Umbilical cord (tissue), 1 donor: ENCODE measurements at regions not wholly inside any gene's neighbourhood (a gene's known extent, or its start where the extent isn't known, plus 50 kb on each side); places are given as distances from the start of the nearest gene placed in this dataset.
A peak's percentile ranks its signal among the peaks of the same experiment; 100 is the strongest.

Experiments
- DNase-seq: peaks from one replicate; pipeline ENCODE4 v3.0.0-alpha.2; 2015; ENCODE audit warnings: low spot score

DNA sequence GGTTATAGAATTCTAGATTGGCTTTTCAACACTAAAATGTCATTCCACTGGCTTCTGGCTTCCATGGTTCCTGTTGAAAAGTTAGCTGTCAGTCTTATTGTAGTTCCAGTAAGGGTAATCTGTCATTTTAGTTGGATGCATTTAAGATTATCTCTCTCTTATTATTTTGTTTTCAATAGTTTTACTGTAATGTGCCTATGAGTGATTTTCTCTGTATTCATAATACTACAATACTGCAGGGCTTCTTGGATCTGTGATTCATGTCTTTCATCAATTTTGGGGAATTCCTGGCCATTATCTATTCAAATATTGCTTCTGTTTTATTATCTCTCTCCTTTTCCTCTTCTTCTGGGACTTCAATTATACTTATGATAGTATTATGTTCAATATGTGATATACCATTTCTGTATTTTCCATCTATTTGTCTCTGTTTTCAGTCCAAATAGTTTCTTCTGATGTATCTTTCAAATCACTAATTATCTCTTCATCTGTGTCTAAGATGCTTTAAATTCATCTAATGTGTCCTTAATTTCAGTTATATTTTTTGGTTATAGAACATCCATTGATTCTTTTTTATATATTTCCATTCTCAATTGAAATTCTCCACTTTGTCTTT lies 101.5 kb downstream of the KCTD15 start:
- no peak for DNase-seq

DNA sequence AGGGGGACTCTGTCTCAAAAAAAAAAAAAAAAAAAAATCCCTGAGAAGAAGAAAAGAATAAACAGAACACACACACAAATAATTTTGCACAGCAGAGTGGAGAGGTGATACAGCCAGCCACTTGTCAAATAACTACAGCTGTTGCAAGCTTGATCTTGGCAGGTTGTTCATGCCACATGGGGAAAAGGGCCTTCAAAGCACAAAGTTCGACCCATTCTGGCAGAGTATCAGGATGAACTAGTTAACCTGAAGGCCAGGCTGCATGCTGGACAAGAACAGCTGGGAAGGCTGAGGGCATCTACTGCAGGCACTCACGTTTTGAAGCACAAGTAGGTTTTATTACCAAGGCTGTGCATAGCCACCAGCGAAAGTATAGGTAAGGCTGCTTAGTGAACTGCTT lies 104.1 kb downstream of the KCTD15 start:
- no peak for DNase-seq

DNA sequence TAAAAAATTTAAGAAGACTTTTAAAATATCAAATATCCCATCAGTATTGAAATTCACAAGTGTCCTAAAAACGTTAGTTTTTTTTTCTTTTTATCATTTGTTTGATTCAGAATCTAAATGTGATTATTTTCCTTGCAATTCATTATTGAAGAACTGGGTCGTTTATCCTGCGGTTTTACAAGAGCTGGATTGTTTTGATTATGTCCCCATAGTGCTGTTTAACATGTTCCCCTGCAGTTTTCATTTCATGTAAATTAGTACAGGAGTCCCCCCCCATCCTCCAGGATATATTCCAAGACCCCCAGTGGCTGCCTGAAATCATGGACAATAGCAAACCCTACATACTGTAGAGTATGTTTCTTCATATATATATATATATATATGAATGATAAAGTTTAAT lies 105.7 kb downstream of the KCTD15 start:
- no peak for DNase-seq

DNA sequence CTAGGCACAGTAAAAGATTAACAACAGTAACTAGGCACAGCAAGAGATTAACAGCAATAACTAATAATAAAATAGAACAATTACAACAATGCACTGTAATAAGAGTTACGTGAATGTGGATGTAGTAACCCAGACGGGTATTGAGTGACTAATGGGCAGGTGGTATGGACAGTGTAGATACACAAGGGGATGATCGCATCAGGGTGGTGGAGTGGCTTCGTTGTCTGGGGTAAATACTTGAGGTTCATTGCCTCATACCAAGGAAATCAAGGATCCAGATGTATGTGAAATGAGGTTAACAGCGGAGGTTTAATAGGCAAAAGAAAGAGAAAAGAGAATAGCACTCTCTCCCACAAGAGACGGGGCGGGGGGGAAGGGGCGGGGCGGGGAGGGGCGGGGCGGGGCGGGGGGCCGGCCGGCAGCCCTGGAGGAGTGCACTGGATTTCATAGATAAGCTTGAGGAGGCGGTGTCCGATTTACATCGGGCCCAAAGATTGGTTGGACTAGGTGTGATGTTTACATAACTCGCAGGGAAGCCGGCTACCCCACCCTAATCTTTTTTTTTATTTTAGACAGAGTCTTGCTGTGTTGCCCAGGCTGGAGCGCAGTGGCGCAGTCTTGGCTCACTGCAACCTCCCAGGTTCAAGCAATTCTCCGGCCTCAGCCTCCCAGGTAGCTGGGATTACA lies 106.3 kb downstream of the KCTD15 start:
- DNase-seq, result no peak

DNA sequence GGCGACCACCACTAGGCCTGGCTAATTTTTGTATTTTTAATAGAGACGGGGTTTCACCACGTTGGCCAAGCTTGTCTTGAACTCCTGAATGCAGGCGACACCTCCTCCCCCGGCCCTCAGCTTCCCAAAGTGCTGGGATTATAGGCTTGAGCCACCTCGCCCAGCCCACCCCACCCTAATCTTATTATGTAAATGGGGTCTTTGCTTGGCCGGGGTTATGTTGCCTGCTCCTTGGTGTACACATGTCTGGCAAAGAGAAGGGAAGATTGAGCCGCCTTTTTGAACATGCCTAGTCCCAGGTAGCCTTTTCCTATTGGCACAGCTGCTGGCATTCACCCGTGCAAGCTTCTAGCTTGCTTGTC lies 106.8 kb downstream of the KCTD15 start:
- DNase-seq, result no peak

DNA sequence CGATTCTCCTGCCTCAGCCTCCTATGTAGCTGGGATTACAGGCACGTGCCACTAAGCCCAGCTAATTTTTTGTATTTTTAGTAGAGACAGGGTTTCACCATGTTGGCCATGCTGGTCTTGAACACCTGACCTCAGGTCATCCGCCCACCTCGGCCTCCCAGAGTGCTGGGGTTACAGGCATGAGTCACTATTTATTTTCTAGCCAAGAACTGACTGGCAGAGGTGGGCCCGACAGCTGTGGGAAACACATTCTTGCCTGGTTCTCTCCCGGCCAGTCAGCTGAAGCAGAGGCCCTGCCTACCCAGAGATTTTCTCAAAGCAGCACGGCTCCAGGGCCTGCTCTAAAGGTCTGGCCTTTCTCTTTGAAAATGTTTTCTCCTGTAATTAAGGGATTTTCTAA lies 108.0 kb downstream of the KCTD15 start:
- DNase-seq, result peak; percentile 72

DNA sequence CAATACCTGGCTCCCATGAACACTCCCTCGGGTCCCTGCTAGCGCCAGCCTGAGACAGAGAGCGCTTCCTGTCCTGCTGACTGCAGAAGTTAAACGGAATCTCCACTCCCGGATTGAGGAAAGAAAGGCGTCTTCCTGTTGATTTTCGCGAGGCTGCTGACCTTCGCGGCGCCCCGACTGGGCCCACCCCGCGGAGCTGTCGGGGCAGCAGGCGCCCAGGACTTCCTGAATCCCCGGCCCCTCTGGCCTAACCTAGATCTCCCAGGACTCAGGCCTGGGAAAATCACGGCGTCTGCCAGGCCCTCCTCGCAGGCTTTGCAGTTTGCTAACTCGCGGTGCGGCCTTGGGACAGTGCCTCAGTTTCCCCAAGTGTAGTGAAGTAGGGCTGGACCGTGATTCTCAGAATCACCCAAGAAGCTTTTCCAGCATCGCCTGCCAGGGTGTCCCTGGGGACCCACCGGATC lies 108.8 kb downstream of the KCTD15 start:
- peak; percentile 38 for DNase-seq

DNA sequence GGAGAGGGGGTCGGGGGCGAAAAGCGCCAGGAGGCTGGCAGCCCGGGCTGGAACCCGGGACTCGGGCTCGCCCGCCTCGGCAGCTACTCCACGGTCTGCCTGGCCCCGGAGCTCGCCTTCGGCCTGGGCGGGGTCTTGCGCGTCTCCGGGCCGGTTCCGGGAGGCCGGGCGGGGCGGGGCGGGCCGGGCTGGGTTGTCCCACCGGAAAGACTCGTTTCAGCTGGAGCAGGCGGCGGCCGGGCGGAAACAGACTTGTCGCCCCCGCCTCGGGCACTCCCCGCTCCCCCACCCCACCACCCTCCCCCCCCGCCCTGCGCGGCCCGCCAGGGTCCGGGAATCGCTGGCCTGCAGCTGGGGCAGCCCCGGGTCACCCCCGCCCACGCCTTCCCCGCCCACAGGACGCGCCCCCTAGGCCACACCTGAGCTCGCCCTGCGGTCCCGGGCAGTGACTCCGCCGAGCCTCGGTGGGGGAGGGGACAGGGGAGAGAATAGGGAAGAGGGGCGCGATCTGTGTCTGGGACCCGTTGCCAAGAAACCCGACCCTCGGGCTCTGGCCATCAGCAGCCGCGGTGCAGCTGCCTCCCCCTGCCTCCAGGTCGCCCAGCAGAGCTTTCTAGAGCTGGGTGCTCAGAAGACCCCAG lies 109.4 kb downstream of the KCTD15 start:
- peak; percentile 69 for DNase-seq

DNA sequence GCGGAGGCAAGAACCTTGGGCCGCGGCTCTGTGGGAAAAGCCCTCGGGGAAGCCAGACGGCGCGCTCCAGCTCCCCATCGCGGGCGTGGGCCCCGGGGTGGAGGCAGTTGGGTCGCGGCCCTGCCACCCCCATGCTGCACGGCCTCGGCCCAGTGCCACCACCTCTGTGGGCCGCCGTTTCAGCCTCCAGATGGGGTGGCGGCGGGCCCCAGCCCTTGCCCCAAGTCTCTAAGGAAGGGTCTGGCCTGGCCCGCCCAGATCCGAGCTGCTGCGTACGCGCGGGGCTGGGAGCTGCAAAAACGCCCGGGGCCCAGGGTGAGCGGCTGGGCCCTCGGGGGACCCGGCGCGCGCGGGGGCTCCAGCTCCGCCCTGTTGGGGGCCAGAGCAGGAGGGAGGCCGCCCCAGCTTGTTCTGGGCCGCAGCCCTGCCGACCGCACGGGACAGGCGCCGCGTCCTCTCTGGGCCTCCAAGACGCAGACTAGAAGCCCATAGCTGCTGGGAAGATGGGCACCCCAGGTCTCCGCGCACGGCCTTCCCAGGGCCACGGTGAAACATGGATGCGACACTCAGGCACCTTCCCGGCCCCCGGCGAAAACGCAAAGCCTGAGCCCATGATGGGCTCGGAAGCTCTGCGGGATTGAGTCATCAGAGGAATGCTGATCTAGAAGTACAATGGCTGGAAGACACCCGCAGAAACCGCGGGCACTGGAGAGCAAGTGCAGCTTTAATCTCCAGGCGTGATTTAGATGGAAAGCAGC lies 110.1 kb downstream of the KCTD15 start:
- peak; percentile 23 for DNase-seq

DNA sequence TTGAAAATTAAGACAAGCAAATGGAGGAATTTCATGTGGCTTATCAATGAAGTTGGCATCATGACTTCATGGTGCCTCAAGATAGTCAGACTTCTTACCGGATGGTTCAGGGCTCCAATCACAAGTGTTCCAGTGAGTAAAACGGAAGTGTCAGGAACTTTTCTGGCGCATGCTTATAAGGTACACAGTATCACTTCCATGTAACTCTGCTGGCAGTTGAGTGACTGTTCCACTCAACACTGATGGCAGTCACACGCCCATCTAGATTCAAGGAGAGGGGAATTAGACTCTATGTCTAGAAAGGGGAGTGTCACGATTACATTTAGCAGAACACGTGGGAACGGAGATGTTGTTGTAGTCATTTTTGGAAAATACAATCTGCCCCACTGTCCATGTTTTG lies 114.3 kb downstream of the KCTD15 start:
- no peak for DNase-seq

DNA sequence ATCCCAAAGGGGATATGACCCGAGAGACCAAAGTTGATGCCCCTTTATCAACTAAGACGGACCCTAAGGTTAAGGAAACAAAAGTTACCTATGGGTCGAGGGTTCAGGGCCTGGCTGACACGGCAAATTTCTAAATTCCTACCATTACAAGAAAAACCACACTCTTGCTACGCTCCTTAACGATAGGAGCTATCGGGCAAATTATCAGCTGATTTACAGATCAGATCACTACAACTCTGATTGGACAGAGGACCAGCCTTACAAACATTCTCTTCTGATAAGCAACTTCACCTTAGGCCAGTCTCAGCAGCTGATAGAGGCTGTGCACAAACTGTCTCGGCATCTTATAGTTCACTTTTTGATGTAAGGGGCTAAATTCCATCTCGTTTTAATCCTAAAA lies 117.9 kb downstream of the KCTD15 start:
- DNase-seq, result no peak

DNA sequence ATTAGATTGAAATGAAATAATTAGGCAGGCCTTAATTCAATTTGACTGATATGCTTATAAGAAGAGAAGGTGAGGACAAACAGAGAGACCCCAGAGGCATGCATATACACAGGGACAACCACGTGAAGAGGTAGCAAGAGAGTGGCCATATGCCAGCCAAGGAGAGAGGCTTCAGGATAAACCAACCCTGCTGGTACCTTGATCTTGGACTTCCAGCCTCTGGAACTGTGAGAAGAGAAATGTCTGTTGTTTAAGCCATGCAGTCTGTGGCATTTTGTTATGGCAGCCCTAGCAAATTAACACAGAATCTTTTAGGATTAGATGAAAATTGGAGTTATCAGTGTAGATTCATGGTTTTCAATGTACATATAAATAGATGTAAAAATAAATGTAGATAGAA lies 120.1 kb downstream of the KCTD15 start:
- no peak for DNase-seq

DNA sequence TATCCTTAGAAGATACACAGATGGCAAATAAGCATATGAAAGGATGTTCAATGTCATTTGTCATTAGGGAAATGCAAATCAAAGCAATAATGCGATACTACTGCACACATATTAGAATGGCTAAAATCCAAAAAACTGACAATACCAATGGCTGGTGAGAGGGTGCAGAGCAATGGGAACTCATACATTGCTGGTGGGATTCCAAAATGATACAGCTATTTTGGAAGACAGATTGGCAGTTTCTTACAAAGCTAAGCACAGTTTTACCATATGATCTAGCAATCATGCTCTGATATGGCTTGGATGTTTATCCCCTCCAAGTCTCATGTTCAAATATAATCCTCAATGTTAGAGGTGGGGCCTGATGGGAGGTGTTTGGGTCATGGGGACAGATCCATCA lies 122.6 kb downstream of the KCTD15 start:
- no peak for DNase-seq

DNA sequence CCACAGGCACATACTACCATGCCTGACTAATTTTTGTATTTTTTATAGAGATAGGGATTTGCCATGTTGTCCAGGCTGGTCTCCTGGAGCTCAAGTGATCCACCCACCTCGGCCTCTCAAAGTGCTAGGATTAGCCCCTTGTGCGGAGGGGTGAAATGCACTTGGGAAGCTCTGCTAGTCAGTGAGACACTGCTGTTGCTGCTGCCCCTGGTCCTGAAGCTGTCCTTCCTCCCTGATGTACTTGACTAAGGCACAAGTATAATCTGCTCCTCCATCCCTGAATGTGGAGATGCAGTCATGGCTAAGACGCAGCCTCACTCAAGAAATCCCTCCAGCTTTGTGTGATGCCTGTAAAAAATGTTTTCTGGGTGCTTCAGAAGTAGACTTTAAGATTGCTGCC lies 124.5 kb downstream of the KCTD15 start:
- no peak for DNase-seq

DNA sequence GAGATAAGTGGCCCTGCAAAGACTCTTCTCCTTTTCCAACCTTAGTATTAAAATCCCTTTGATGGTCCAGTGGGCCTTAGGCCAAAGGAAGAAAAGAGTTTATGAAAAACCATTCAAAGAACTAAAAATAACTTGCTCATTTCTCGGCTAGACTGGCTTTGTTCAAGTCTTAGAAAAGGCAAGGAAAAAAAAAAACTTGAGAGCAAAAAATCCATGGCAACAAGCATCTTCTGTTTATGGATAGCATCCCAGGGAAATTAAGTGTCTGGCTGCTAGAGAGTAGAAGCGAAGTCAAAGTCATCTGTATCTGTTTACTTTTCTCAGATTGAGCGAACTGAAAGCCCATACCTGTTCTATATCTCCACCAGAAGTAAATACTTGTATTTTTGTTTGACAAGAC lies 129.6 kb downstream of the KCTD15 start:
- no peak for DNase-seq

DNA sequence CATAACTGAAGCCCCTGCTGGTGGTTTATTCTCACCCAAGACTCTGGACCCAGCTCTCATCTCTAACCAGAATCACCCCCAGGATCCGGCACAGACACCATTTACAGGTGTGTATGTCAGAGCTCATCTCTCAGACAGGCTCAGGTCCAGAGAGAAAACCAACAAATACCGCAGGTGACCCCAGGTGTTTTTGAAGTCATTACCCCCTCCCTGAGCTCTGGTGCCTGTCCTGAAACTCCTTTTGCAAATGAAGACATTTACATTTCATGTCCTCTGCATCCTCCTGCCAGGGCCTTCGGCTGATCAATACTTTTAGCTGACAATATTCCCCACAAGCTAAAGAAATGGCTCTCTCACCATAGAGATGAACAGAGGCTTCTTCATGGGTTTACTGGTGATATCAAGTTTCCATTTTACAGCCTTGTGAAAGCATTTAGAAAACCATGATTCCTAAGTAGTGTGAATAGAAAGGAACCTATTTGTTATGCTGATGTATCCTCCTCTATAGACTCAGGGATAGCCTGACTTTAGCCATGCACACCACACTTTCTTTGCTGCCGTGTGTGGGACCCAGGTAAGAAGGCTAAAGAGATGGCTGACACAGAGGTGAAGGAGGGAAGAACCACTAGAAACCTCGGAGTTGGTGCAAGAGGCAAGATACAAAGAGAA lies 131.3 kb downstream of the KCTD15 start:
- DNase-seq, result no peak

DNA sequence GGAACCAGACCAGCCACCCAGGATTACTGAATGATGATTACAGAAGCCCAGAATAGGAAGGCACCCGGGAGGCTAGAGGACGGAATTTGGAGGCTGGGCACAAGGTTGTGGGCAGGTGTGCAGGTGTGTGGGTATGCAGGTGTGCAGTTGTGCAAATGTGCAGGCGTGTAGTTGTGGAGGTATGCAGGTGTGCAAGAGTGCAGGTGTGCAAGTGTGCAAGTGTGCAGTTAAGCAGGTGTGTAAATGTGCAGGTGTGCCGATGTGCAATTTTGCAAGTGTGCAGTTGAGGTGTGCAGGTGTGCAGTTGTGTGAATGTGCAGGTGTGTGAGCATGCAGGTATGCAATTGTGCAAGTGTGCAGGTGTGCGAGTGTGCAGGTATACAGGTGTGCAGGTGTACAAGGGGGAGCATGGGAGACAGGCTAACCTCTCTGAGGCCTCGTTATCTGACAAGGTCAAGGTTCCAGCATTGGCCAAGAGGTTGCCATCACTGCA lies 131.8 kb downstream of the KCTD15 start:
- DNase-seq, result no peak

DNA sequence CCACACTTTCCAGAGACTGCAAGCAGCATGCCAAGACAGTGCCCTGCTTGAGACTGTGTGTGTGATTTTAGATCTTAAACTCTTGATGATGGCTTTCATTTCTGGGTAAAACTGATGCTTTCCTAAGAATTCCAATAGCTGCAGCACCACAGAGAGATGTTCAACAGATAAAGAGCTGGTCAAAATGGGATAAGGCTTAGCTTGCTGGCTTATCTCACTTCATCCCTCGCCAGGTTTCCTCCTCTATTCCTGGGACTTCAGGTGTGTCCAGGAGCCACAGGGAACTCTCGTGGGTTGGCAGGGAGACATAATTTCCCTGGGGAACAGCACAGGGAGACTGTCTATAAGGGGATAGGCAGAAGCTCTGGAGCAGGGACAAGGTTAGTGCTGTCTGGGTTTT lies 137.3 kb downstream of the KCTD15 start:
- no peak for DNase-seq

DNA sequence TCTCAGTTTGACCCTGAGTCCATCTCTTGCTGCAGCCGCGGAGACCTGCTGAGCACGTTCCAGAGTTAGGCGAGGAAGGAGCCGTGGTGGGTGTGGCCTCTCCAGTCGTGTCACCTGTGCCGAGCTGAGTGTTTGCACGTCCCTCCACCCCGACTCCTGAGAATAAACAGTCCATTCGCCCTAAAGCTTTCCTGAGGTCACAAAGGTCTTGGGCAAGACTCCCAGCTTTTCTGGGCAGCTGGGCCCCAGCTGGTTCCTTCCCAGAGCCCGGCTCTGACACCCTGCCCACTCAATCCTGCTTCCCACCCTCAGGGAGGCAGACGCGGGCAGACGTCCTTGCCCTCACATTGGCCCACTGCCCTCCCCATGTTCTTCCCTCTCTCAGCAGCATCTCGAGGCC lies 142.2 kb downstream of the KCTD15 start:
- DNase-seq, result no peak

DNA sequence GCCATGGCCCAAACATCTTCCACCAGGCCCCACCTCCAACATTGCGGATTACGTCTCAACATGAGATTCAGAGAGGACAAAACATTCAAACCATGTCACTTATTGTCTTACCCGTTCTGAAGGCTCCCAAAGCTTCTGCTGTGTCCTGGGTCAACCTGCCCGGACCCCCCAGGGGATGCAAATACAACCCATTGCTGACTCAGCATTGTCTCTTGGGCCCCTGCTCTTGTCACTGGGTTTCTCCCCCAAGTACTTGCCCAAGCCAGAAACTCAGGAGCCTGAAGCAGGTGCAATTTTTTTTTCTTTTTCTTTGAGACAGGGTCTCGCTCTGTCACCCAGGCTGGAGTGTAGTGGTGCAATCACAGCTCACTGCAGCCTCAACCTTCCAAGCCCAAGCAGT lies 144.5 kb downstream of the KCTD15 start:
- no peak for DNase-seq

DNA sequence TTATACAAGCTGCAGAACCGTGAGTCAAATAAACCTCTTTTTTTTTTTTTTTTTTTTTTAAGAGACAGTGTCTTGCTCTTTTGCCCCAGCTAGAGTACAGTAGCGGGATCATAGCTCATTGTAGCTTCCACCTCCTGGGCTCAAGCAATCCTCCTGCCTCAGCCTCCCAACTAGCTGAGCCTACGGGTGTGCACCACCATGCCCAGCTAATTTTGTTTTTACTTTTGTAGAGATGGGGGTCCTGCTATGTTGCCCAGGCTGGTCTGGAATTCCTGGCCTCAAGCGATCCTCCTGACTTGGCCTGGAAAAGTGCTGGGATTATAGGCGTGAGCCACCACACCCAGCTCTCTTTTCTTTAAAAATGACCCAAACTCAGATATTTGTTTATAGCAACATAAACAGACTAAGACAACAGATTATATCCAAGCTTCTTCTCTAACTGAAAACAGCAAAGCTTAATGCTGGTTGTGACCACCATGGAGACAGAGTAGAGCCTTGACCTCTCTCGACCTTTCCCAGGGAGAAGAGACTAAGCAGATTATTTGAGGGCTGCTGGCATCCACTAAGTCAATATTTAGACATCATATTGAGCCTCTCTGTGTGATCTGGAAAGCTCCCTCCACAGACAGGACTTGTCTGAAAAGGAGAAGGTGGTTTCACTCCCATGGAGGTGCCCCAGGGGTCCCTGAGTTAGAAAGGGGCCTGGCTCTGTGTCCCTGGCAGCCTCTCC lies 150.0 kb downstream of the KCTD15 start:
- peak; percentile 9 for DNase-seq
